GM21825 (cell line): ENCODE measurements at regions not wholly inside any gene's neighbourhood (a gene's known extent, or its start where the extent isn't known, plus 50 kb on each side); places are given as distances from the start of the nearest gene placed in this dataset.
"Not testable (repeated sequence)": the region's sequence is repeated elsewhere in the genome, so short reads cannot be mapped to it uniquely, and the experiment has no call there.

Experiments
- ATAC-seq: cut with Tn5 transposase; IDR thresholded peaks from one replicate; pipeline ENCODE4 v1.9.1; 2021; ENCODE audit warnings: mild to moderate bottlenecking, moderate library complexity; ENCODE audit not compliant: unreplicated experiment

- not testable (repeated sequence) for ATAC-seq
Observed at GRCh38 chr6:26956078-26956600, 291.4 kb upstream of the PRSS16 start.

DNA sequence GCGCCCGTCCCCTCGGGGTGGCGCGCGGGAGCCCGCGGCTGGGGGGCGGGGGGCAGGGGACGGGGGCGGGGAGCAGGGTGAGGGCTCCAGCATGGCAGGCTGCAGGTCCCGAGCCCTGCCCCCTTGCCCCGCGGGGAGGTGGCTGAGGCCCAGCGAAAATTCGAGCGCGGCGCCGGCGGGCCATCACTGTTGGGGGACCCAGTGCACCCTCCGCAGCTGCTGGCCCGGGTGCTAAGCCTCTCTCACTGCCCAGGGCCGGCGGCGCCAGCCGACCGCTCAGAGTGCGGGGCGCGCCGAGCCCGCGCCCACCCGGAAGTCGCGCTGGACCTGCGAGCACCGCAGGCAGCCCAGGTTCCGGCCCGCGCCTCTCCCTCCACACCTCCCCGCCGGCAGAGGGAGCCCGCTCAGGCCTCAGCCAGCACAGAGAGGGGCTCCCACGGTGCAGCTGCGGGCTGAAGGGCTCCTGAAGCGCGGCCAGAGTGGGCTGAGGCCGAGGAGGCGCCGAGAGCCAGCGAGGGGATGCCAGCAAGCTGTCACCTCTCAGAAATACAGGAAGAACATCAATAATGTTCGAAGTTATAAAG lies 290.8 kb upstream of the PRSS16 start:
- not testable (repeated sequence) for ATAC-seq

- not testable (repeated sequence) for ATAC-seq
Observed at GRCh38 chr6:26957399-26958127, 289.9 kb upstream of the PRSS16 start.

DNA sequence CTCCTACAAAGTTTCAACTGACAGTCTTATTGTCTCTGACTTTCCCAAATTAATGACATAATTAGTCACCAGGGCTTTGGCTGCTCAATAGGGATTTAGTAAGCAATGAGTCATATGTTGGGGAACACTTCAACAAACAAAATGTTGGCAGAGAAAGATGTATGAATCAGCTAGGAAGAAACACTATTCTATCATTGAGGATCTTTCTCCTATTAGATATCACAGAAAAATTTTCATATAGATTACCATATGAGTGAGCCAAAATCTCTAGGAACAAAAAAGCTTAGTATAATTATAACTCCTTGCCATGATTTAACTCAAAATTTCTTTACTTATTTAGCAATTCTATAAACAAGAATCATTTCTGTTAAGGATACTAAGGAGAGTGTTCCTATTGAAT lies 286.3 kb upstream of the PRSS16 start:
- ATAC-seq: not testable (repeated sequence)

- no peak for ATAC-seq
Observed at GRCh38 chr6:27002447-27002846, 245.1 kb upstream of the PRSS16 start.

DNA sequence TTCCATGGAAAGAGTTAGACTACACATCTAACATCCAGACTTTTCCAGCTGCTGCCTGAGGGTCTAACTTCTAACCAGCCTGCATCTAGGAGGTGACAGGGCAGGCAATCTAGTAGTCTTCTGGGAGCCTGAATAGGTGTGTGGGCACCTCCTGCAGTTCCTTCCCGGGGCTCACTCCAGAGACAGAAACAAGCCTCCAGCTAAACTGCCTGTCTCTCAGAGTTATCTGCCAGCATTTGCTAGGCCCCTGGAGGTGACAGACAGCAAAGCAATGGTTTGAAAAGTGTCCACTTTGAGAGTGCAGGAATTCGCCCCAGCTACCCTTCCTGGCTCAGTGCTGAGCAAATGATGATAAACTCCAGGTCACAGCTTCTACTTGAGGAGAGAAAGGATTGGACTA lies 240.5 kb upstream of the PRSS16 start:
- ATAC-seq: no peak

DNA sequence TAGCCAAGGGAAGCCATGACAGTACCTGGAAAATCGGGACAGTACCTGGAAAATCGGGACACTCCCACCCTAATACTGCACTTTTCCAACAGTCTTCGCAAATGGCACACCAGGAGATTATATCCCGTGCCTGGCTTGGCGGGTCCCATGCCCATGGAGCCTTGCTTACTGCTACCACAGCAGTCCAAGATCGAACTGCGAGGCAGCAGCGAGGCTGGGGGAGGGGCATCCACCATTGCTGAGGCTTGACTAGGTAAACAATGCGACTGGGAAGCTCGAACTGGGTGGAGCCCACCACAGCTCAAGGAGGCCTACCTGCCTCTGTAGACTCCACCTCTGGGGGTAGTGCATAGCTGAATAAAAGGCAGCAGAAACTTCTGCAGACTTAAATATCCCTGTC lies 238.9 kb upstream of the PRSS16 start:
- not testable (repeated sequence) for ATAC-seq

- ATAC-seq: not testable (repeated sequence)
Observed at GRCh38 chr6:27014053-27014452, 233.4 kb upstream of the PRSS16 start.

DNA sequence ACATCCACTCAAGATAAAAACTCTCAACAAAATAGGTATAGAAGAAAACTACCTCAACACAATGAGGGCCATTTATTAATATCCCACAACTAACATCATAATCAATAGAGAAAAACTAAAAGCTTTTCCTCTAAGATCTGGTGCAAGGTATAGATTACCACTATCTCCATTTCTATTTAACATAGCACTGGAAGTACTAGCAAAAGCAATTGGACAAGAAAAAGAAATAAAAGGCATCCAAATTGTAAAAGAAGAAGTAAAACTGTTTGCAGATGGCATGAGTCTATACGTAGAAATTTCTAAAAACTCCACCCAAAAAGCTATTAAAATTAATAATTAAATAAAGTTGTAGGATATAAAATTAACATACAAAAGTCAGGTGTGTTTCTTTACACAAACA lies 230.8 kb upstream of the PRSS16 start:
- ATAC-seq: no peak

DNA sequence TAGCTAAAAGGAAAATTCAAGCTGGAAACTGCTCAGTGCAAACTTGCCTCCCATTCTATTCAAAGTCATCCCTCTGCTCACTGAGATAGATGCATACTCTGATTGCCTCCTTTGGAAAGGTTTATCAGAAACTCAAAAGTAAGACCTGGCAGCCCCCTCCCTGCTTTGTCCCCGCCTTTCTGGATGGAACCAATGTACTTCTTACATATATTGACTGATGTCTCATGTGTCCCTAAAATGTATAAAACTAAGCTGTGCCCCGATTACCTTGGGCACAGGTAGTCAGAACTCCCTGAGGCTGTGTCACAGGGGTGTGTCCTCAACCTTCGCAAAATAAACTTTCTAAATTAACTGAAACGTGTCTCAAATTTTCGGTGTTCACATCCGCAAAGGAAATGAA lies 229.1 kb upstream of the PRSS16 start:
- not testable (repeated sequence) for ATAC-seq

- ATAC-seq: peak; percentile 80
Observed at GRCh38 chr6:27019651-27020552, 227.6 kb upstream of the PRSS16 start.

- ATAC-seq: no peak
Observed at GRCh38 chr6:27020553-27020880, 227.0 kb upstream of the PRSS16 start.

DNA sequence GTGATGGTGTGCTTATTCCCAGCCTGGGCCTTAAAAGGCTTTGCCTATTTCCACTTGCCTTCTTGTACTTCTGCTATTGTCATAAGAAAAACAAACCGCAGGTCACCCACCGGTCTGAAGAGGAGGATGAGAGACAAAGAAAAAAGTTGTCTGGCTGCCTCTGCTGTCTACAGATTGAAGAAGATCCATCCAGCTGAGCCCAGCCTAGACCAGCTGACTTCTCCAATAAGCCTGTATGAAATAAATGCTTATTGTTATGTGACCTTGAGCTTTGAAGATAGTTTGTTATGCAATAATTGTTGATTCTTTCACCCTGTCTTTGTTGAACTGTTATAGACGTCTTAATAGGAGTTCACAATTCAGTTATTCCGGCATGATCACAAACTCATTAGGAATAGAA lies 223.8 kb upstream of the PRSS16 start:
- ATAC-seq: no peak

DNA sequence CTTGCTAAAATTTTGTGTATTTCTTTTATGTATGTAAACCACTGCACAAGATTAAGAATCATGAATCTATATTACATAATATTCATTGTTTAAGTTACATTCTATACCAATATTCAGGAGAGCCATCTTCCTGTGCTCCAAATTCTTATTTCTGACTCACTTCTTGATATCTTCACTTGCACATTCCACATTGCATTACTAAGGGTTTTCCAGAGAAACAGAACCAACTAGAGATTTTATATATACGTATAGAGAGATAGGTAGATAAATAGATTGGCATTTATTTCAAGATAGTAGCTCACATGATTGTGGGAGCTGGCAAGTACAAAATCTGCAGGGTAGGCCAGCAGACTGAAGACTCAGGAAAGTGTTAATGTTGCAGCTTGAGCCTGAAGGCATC lies 222.2 kb upstream of the PRSS16 start:
- no peak for ATAC-seq

DNA sequence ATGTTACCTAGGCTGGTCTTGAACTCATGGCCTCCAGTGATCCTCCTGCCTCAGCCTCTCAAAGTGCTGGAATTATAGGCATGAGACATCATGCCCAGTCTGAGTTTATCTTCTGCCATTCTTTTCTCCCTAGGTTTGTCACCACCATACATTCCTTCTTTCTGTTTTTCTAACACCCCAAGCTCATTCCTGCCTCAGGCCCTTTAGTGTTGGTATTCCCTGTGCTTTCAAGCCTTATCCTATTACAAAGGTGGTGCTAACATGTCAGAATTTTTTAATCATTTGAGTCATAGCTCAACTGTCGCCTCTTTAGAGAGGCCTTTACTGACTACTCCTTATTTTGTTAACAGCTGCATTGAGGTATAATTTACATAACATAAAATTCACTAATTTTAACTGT lies 221.1 kb upstream of the PRSS16 start:
- no peak for ATAC-seq

DNA sequence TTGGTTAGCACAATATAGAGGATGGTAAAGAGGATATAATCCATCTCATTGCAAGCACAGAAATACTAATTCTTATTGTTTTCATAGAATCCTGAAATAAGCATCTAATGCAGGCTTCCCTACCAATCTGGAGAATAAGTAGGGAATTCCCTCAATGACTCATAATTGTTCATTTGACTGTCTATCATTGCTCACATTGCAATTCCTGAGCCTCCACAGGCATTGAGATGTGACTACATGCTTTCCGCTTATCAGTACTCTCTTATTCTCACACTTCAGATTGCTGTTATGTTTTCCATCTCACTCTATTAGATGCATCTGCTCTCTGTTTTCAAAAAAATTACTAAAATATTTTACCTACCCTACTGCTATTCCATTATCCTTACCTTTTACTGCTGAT lies 216.2 kb upstream of the PRSS16 start:
- ATAC-seq: no peak

DNA sequence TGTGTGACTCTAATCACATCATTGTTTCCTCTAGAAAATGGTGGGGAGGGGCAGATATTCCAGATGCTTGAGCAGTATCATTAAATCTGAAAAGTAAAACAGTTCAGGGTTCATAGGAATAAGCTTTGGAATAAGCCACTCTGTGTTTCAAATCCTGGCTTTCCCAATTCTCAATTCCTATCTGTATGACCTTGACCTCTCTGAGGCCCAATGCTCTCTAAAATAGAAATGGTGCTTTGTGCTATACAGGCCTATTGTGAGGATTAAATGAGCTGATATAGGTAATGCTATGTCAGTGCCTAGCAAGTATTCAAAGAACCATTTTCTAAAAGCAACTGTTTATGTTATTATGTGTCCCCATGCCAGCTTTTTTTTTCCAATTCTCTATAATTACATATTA lies 209.0 kb upstream of the PRSS16 start:
- ATAC-seq: no peak

DNA sequence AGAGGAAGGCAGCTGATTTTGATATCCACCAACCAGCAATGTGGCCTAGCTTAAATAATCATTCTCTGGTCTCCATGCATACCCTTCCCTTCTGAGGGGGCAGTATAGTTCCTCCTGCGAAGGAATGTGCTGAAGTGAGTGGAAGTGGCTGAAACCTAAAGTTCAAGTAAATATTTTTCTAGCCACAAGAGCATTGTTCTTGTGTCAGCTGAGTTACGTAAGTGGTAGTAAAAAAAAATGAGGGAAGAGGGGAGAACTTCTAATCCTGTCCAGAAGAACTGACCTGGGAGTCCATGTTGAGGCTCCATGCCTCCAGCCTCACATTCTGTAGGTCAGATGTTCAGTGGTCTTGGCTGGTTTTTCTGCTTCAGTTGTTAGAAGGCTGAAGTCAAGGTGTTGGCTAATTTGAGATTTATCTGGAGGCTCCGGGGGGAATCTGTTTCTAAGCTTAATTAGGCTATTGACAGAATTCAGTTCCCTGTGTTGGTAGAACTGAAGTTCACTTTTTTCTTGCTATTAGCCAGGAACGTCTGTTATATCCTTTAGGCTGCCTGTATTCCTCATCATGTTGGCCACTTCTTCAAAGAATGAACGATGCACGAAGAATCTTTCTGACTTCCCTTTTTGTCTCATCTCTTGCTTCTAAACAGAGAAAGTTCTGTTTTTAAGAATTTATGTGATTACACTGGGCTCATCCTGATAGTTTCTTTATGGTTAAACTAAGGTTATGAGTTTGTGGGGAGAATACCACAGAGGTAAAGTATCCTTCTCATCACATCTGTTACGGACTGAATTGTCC lies 207.1 kb upstream of the PRSS16 start:
- ATAC-seq: no peak

DNA sequence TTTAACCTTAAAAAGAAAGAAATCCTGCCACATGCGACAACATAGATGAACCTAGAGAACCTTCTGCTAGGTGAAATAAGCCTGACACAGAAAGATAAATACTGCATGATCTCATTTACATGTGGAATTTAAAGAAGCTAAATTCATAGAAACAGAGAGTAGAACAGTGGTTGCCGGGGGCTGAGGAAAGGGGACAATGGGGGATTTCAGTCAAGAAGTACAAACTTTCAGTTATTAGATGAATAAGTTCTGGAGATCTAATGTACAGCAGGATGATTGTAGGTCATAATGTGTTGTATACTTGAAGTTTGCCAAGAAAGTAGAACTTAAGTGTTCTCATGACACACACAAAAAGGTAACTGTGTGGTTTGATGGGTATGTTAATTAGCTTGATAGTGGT lies 204.3 kb upstream of the PRSS16 start:
- ATAC-seq: no peak

DNA sequence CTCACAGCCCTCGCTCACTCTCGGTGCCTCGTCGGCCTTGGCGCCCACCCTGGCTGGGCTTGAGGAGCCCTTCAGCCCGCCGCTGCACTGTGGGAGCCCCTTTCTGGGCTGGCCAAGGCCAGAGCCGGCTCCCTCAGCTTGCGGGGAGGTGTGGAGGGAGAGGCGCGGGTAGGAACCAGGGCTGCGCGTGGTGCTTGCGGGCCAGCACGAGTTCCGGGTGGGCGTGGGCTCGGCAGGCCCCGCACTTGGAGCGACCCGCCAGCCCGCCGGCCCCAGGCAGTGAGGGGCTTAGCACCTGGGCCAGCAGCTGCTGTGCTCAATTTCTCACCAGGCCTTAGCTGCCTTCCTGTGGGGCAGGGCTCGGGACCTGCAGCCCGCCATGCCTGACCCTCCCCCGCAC lies 202.4 kb upstream of the PRSS16 start:
- ATAC-seq: not testable (repeated sequence)

DNA sequence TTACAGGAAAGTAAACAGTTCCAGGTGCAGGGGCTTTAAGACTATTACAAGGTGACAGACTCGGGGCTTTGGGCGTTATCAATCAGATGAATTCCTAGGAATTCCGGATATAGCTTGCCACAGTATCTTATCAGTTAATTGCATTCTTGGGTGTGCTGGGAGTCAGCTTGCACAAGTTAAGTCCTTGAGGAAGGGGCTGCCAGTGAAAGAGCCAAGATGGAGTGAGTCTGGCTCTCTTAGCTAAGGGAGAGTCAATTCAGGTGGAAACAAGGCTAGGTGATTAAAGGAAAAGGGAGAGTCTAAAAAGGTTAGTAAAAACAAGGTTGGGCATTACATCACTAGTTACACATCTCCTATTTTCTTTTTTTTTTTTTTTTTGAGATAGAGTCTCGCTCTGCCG lies 199.8 kb upstream of the PRSS16 start:
- ATAC-seq: not testable (repeated sequence)
